ENCODE measurements at regions not wholly inside any gene's neighbourhood (a gene's known extent, or its start where the extent isn't known, plus 50 kb on each side); places are given as distances from the start of the nearest gene placed in this dataset.
"Not testable (repeated sequence)": the region's sequence is repeated elsewhere in the genome, so short reads cannot be mapped to it uniquely, and the experiment has no call there.

DNA sequence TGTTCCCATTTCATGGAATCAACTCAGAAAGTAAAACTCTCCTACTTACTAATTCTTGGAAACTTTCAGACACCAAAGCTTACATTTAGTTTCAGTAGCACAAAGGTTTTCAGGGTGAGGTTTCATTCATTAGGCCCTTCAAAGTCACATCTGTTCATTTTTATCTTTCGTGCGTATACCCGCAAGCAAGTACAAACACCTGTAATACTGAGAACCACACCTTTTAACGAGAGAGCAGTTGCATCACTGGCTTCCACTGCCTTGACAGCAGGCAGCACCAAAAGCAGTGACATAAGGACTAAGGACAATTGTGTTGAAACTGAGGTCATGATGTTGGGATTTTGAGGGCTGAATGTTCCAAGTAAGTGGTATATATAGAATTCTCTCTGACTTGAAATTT is 60.5 kb downstream of the GOLGA6L22 start:
- DNase-seq (ENCODE audit: low read depth in 3 of 3, low spot score in 2 of 3): not testable (repeated sequence)

DNA sequence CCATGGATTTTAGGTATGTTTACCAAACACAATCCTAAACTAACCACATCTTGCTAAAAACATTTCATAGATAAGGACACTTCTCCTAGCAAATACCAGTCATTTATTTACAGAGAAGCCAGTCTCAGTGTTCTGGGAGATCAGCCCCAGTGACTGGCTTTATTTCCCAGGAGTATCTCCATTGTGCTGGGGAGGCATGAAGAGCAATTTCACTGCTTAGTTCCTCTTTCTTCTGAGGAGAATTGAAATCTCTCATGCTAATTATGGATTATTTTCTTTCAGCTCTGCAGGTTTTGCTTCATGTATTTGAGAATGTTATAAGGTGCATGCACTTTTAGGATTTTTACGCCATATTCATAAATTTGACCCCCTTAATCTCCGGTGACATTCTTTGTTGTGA is 67.8 kb downstream of the GOLGA6L22 start:
- not testable (repeated sequence) for DNase-seq (ENCODE audit: low read depth in 3 of 3, low spot score in 2 of 3)

DNA sequence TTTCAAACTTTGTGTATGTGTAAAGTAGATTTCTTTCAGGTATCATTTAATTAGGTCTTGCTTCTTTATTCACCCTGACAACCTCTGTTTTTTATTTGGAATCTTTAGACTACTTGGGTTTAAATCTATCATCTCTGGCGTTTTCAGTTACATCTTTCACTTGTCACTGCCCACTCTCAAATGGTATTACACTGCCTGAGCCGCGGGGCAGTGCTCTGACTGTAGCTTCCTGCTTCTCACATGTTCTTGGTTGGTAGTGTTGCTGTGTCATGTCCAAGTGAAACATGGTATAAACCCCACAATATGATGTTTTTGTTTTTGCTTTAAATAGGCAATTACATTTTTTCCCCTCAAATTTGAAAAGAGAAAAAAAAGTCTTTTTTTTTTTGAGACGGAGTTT is 68.3 kb downstream of the GOLGA6L22 start:
- DNase-seq (ENCODE audit: low read depth in 3 of 3, low spot score in 2 of 3): not testable (repeated sequence)

DNA sequence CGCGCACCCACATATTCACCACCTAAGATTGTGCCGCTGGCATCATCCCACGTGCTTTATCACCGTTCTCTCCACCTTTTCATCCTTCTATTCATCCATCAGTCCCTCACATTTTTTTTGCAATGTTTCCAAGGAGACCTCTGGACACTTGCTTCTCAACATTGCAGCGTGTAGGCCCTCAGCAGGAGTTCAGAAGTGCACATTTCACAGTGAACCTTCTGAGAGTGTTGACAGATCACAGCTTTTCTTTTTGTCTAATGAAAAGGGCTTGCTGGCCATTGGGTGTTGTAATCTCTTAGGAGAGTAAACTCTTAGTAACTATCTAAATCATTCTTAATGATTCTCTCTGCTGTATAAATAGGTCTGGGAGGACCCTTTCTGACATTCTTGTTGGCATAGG is 70.5 kb downstream of the GOLGA6L22 start:
- not testable (repeated sequence) for DNase-seq (ENCODE audit: low read depth in 3 of 3, low spot score in 2 of 3)

DNA sequence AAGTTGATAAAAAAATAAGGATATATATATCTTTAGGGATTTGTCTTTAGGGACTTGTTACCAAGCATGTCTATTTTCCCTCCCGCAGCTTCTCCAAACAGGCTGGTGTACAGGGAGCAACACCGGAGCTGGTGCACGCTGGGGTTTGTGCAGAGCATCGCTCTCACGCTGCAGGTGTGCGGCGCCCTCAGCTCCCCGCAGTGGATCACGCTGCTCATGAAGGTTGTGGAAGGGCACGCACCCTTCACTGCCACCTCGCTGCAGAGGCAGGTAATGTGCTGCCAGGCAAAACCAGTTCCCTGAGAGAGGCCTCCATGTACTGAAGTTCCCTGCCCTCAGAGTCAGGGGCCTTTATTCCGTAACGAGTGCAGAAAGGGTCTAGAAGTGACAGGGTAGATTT is 101.0 kb downstream of the GOLGA6L22 start:
- not testable (repeated sequence) for DNase-seq (ENCODE audit: low read depth in 3 of 3, low spot score in 2 of 3)

DNA sequence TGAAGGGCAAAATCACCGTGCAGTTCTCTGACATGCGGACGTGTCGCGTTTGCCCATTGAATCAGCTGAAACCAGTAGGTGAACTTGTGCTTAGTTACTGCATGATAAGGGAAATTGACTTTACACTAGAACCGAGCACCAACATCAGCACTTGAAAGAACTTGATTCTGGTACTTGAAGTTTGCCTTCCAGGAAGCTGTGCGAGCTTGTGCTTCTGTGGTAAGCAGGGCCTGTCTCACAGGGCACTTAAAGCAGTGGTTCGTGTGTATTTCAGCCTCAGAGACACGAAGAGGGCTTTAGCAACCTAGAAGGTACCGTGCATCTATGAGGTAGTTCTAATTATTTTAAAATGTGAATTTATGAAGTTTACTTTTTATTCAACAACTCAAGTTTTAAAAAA is 103.0 kb downstream of the GOLGA6L22 start:
- not testable (repeated sequence) for DNase-seq (ENCODE audit: low read depth in 3 of 3, low spot score in 2 of 3)

DNA sequence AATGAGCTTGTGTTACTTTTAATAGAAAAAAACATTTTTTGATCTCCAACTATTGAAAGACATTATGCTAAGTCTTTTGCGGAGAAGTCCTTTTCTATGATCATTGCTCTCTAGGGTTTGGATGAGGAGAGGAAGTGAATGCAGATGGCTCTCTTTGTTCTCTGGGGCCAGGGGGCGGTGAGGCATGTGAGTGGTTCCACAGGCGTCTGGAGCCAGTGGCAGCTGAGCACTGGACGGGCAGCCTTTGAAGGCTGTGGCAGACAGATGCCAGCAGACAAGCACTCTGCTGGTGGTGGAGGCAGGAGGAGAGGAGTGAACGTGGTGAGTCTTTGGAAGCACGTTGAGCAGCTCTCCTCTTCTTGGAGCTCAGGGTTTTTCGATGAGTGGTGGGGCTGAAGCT is 107.8 kb downstream of the GOLGA6L22 start:
- not testable (repeated sequence) for DNase-seq (ENCODE audit: low read depth in 3 of 3, low spot score in 2 of 3)

DNA sequence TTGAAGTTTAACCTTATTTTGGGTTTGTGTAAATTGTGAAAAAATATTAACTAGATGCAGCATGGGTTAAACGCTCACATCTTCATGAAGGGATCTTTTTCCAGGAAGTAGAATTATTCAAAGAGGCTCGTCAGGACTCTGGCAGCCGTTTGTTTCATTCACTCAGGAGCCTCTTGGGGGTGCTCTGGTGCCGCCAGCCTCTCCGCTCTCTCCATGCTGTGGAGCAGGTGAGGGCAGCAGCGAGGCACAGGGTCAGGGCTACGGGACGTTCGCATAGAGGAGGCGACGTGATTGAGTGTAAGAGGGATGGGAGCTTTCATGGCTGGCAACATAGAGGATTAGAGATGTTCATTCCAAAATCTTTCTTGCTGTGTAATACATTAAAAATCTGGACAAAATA is 110.8 kb downstream of the GOLGA6L22 start:
- DNase-seq (ENCODE audit: low read depth in 3 of 3, low spot score in 2 of 3): not testable (repeated sequence)

DNA sequence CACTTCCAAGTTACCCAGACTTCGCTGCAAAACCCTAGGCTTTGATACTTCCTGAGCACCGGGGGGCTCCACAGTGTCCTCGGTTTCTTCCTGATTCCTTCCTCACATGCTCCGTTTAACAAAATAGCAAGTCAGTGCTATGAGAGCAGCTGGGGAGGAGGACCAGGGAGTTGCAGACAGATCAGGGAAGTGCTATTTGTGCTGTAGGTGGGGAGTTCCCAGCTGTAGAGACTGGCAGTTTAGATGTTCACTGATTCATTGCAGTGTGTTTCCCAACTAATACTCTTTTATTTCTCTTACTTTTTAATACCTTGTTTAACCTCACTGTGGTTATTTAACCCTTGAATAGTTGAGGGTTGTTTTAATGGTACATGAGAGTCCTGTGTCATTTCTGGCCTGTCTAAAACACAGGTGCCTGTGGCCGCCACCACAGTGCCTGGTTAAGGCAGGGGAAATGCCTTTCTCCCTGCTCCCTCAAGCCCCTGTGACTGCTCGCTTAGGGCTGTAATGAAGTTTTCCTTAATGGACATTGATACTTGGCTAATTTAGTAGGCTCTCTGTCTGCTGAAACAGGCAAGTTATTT is 113.5 kb downstream of the GOLGA6L22 start:
- not testable (repeated sequence) for DNase-seq (ENCODE audit: low read depth in 3 of 3, low spot score in 2 of 3)

DNA sequence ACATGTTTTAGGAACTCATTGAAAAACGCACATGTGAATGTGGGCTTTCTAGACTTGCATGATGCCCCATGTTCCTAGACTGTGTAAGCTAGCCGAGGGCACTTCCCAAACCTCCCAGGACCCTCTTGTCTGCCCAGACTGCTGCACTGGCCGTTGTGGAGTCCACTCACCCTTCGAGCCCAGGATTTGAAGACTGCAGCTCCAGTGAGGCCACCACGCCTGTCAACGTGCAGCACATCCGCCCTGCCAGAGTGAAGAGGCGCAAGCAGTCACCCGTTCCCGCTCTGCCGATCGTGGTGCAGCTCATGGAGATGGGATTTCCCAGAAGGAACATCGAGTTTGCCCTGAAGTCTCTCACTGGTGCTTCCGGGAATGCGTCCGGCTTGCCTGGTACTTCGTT is 114.1 kb downstream of the GOLGA6L22 start:
- not testable (repeated sequence) for DNase-seq (ENCODE audit: low read depth in 3 of 3, low spot score in 2 of 3)

DNA sequence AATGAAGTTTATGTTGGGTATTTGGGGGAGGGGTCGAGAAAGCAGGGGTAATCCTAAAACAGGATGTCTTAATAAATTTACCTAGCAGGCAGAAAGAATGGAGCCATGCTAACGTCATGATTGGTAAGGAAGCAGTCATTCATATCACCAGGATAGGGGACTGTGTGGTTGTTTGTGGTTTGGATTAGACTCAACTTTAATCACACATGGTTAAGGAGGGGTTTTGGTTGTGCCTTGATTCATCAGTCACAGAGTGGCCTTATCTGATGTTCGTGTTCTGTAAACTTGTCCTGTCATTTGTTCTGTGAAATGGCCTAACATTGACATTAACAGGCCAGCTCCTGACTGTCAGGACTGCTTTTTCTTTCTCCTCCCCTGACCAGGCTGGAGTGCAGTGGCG is 119.1 kb downstream of the GOLGA6L22 start:
- not testable (repeated sequence) for DNase-seq (ENCODE audit: low read depth in 3 of 3, low spot score in 2 of 3)

DNA sequence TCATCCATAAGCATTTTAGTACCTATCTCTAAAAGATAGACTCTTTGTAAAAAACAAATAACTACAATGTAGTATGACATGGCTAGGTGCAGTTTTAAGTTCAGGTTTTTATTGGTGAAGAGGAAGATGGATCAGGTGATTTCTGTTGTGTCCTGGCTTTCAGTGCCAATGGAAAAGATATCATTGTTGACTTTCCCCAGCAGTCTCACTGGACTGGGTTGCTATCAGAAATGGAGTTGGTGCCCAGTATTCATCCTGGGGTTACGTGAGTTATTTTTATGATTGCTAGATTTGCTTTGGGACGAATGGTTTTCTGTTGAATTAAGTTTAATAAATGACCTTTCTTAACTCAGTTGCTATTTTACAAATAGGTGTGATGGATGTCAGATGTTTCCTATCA is 120.5 kb downstream of the GOLGA6L22 start:
- DNase-seq (ENCODE audit: low read depth in 3 of 3, low spot score in 2 of 3): not testable (repeated sequence)

DNA sequence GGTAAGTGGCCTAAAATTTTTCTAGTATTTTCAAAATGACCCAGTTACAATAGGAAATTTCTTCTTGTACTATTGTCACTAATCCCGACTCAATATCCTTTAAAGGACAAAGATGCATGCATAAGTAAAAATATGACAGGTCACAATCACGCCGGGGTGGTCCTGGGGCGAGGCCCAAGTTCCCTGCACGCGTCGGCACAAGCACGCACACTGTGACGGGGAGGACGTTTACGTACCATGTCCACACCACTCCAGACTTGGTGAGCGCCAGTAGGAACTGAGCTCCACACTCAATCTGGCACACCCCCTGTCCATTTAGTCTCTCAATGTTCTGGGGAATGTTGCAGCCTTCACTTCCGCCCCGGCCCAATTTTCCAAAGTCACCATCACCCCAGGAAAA is 128.7 kb downstream of the GOLGA6L22 start:
- DNase-seq (ENCODE audit: low read depth in 3 of 3, low spot score in 2 of 3): not testable (repeated sequence)

DNA sequence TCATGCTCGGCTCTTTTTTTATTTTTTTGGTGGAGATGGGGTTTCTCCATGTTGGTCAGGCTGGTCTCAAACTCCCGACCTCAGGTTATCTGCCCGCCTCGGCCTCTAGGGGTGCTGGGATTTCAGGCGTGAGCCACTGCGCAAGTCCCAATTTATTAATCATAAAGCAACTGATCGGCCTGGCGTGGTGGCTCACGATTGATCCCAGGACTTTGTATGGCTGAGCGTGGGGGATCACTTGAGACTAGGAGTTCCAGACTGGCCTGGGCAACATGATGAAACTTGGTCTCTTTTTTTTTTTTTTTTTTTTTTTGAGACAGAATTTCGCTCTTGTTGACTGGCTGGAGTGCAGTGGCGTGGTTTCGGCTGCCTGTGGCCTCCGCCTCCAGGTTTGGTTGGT is 139.8 kb downstream of the GOLGA6L22 start:
- not testable (repeated sequence) for DNase-seq (ENCODE audit: low read depth in 3 of 3, low spot score in 2 of 3)

DNA sequence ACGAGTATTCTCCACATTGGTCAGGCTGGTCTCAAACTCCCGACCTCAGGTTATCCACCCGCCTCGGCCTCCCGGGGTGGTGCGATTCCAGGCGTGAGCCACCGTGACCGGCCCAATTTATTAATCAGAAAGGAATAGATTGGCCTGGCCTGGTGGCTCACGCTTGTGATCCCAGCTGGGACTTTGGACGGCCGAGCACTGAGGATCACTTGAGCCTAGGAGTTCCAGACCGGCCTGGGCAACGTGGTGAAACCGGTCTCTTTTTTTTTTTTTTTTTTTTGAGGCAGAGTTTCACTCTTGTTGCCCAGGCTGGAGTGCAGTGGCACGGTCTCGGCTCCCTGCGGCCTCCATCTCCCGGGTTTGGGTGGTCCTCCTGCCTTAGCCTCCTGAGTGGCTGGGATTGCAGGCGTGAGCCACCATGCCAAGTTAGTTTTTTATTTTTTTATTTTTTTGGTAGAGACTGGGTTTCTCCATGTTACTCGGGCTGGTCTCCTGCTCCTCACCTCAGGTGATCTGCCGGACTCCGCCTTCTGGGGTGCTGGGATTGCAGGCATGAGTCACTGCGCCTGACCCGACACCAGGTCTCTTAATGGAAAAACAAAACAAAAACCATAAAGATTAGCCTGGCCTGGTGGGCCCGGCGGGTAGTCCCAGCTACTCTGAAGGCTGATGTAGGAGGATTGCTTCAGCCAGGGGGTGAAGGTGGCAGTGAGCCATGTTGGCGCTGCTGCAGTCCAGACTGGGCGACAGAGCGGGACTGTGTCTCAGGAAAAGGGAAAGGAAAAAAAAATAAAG is 141.0 kb downstream of the GOLGA6L22 start:
- DNase-seq (ENCODE audit: low read depth in 3 of 3, low spot score in 2 of 3): not testable (repeated sequence)

DNA sequence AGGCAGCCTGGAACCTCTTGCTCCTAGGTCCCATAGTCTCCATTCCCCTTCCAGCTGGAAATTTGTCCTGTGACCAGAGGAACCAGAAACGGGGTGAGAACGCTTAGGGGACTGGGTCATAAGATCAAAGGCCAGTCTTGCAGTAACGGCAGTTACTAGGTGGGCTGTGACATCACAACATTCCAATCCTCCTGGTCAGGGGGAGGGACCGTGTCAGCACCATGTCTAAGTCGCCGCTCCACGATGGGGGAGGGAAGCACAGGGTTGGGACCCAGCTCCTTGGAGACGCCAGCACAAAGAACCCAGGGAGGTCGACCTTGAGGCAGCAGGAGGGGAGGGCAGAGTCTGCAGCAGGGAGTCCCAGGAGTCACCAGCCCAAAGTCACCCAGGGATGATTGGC is 158.3 kb downstream of the GOLGA6L22 start:
- DNase-seq (ENCODE audit: low read depth in 3 of 3, low spot score in 2 of 3): not testable (repeated sequence)

DNA sequence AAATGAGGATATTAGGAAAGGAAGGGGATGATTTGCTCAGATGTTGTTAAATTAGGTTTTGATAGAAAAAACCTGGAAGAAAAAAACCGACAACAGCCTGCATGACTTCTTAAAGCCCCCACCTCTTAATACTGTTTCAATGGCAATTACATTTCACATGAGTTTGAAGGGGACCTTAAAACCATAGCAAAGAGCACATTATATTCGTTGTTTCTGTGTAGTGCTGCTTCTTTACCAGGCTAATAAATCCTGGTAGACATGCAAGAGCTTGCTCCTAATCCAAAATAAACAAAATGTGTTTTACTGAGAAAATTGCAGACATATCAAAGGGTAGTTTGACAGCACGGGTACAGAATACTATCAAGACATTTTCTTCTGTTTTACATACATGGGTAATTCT is 154.7 kb upstream of the NIPA1 start:
- DNase-seq (ENCODE audit: low read depth in 3 of 3, low spot score in 2 of 3): not testable (repeated sequence)

DNA sequence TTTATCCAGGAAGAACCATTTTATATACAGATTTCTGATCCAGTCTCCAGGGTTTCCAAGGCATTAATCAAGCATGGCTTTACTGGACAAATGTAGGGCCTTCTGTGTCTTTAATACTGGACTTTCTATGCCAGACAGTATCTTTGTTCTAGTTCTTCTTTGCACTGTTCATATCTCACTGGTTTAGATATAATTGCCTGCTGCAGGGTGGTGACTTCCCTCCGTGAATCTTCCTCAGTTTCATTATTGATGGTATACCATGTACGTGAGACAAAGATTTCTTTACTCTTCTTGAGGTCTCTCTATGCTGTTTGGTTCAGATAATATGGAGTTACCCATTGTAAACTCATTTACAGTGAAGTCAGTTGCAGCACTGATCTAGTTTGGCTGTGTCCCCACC is 146.5 kb upstream of the NIPA1 start:
- not testable (repeated sequence) for DNase-seq (ENCODE audit: low read depth in 3 of 3, low spot score in 2 of 3)

DNA sequence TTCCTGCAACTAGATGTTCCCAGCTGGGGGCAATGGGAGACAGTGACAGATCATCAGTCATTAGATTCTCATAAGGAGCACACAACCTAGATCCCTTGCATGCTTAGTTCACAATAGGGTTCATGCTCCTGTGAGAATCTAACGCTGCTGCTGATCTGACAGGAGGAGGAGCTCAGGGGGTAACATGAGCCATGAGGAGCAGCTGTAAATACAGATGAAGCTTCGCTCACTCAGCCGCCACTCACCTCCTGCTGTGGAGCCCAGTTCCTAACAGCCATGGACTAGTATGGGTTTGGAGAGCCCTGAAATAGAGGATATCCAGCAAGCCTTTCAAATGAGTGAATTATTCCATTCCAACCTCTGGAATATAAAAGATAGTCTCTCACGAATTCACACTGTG is 137.0 kb upstream of the NIPA1 start:
- DNase-seq (ENCODE audit: low read depth in 3 of 3, low spot score in 2 of 3): not testable (repeated sequence)

DNA sequence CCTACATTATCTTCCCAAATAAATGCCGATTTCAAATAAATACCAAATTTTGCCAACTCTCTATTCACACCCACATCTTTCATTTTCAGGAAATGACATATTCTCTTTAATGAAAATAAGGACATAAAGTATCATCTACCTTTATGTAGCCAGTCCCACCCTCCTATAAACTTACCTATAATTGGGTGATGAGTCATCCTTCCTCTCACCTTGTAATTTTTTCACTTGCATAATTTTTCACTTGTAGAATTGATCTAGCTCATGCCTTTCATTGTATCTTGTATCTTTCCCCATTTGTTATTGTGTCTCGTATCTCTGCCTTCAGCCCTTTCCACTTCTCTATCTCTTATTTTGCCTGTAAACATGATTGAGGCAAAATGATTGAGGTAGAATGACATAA is 135.3 kb upstream of the NIPA1 start:
- not testable (repeated sequence) for DNase-seq (ENCODE audit: low read depth in 3 of 3, low spot score in 2 of 3)

DNA sequence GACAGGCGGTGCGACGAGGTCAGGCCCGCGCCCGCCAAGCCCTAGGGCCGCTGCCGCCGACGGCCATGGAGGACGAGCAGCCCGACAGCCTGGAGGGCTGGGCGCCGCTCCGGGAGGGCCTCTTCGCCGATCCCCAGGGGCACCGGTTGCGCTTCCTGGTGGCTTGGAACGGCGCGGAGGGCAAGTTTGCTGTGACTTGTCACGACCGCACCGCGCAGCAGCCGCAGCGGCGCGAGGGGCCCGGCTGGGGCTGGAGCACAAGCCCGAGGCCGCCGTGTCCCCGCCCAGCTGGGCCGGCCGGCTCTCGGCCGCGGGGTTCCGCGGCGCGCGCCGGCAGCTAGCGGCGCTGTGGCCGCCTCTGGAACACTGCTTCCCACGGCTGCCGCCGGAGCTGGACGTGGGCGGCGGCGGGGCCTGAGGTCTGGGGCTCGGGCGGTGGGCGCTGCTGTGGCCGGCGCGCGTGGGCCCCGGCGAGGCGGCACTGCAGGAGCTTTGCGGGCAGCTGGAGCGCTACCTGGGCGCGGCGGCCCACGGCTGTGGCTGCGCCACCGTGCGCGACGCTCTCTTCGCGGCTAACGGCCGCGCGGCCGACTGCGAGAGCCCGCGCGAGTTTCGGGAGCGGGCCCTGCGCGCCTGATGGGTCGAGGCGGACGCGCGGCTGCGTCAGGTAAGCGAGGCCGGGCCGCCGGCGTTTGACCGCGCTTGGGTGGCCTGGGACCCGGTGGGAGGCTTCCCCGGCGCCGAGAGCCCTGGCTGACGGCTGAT is 122.0 kb upstream of the NIPA1 start:
- DNase-seq (ENCODE audit: low read depth in 3 of 3, low spot score in 2 of 3): peak in 1 of 3 donors; percentile 4
